SK-N-SH (cell line): ENCODE measurements at regions not wholly inside any gene's neighbourhood (a gene's known extent, or its start where the extent isn't known, plus 50 kb on each side); places are given as distances from the start of the nearest gene placed in this dataset.

Experiments used
- CTCF ChIA-PET: fragments of 300-600, 350-600 bp; formaldehyde crosslinking; extraction: SDS; loops from one replicate; lab custom pipeline; 2021; lab: Yijun Ruan, JAX
- POLR2A ChIA-PET: fragments of 350-600 bp; sonication (Branson Sonifier 250); formaldehyde crosslinking; extraction: SDS; loops from one replicate; lab custom pipeline; 2020; ENCODE audit warnings: antibody characterized with exemption, inconsistent platforms; lab: Yijun Ruan, JAX
- DNase-seq: peaks from one replicate; pipeline ENCODE4 v3.0.0; 2012
- H2AFZ ChIP-seq: fragments of 200-600 bp; sonication (generic); 2 replicates; pipeline ENCODE4 v1.8.1; 2016; ENCODE audit warnings: antibody characterized with exemption, mild to moderate bottlenecking, low read depth
- H3F3A ChIP-seq: fragments of 200-600 bp; sonication (generic); replicated peaks from 2 replicates; pipeline ENCODE3; 2016; ENCODE audit warnings: antibody characterized with exemption, mild to moderate bottlenecking; ENCODE audit not compliant: insufficient read depth
- H3K27ac ChIP-seq, 2 experiments: fragments of 200-500 bp in 1 of 2; fragments of 200-600 bp in 1 of 2; sonication (Bioruptor generic) in 1 of 2; sonication (generic), shearing (Covaris generic) in 1 of 2; 2 replicates each; pipeline versions ENCODE4 v1.5.1 to v1.6.1; 2014 to 2016; ENCODE audit warnings: low read depth in 2 of 2, inconsistent platforms in 1 of 2, low read length in 1 of 2, mild to moderate bottlenecking in 1 of 2, mixed read lengths in 1 of 2
- H3K27me3 ChIP-seq: fragments of 200-600 bp; sonication (generic), shearing (Covaris generic); 2 replicates; pipeline ENCODE4 v1.6.1; 2016; ENCODE audit warnings: mixed run types; ENCODE audit not compliant: insufficient read depth
- H3K36me3 ChIP-seq, 2 experiments: fragments of 200-500 bp in 1 of 2; fragments of 200-600 bp in 1 of 2; sonication (Bioruptor generic) in 1 of 2; sonication (generic) in 1 of 2; replicated peaks in 1 of 2; 2 replicates each; pipeline versions ENCODE3 to v1.5.1; 2014 to 2016; ENCODE audit warnings: low read length in 1 of 2, mild to moderate bottlenecking in 1 of 2; ENCODE audit not compliant: insufficient read depth in 2 of 2, control insufficient read depth in 1 of 2
- H3K4me1 ChIP-seq, 2 experiments: fragments of 200-500 bp in 1 of 2; fragments of 200-600 bp in 1 of 2; sonication (Bioruptor generic) in 1 of 2; sonication (generic), shearing (Covaris generic) in 1 of 2; 2 replicates each; pipeline versions ENCODE4 v1.5.1 to v1.6.1; 2014 to 2016; ENCODE audit warnings: low read depth in 1 of 2, low read length in 1 of 2, mixed run types in 1 of 2; ENCODE audit not compliant: insufficient read depth in 2 of 2, control insufficient read depth in 1 of 2
- H3K4me2 ChIP-seq: fragments of 200-600 bp; sonication (generic), shearing (Covaris generic); 2 replicates; pipeline ENCODE4 v1.6.1; 2017; ENCODE audit warnings: mixed run types
- H3K4me3 ChIP-seq, 2 experiments: fragments of 200-500 bp in 1 of 2; fragments of 200-600 bp in 1 of 2; sonication (Bioruptor generic) in 1 of 2; sonication (generic), shearing (Covaris generic) in 1 of 2; 2 replicates each; pipeline versions ENCODE4 v1.5.1 to v1.8.1; 2014 to 2016; ENCODE audit warnings: low read depth in 2 of 2, inconsistent platforms in 1 of 2, low read length in 1 of 2, mild to moderate bottlenecking in 1 of 2, mixed read lengths in 1 of 2, moderate library complexity in 1 of 2
- H3K79me2 ChIP-seq: fragments of 200-600 bp; sonication (generic); 2 replicates; pipeline ENCODE4 v1.8.1; 2017; ENCODE audit warnings: mild to moderate bottlenecking; ENCODE audit not compliant: insufficient read depth
- H3K9ac ChIP-seq: fragments of 200-600 bp; sonication (generic); 2 replicates; pipeline ENCODE4 v1.6.1; 2017; ENCODE audit warnings: mixed run types
- H3K9me2 ChIP-seq: fragments of 200-600 bp; sonication (generic); 2 replicates; pipeline ENCODE4 v1.6.1; 2017; ENCODE audit warnings: mixed run types
- H3K9me3 ChIP-seq: fragments of 200-600 bp; sonication (generic); 2 replicates; pipeline ENCODE4 v1.6.1; 2017; ENCODE audit warnings: mixed run types, mild to moderate bottlenecking, moderate library complexity
- H4K20me1 ChIP-seq: fragments of 200-600 bp; sonication (generic); 2 replicates; pipeline ENCODE4 v1.6.1; 2017; ENCODE audit warnings: mild to moderate bottlenecking, mixed run types; ENCODE audit not compliant: insufficient read depth
- CTCF ChIP-seq: fragments of 200-600 bp; sonication (generic); IDR thresholded peaks from 2 replicates; pipeline ENCODE4 v1.6.1; 2017; ENCODE audit warnings: antibody characterized with exemption, mild to moderate bottlenecking, moderate library complexity
- ELF1 ChIP-seq: IDR thresholded peaks from 2 replicates; pipeline ENCODE4 v1.4.0; 2012
- EP300 ChIP-seq, 2 experiments: IDR thresholded peaks; 2 replicates each; pipeline versions ENCODE4 v1.4.0 to v1.6.1; 2012; ENCODE audit warnings: borderline replicate concordance in 1 of 2, low read depth in 1 of 2, low read length in 1 of 2
- EZH2phosphoT487 ChIP-seq: fragments of 200-600 bp; sonication (generic); IDR thresholded peaks from 2 replicates; pipeline ENCODE4 v1.6.1; 2017; ENCODE audit warnings: low read depth, mixed run types, mild to moderate bottlenecking, antibody characterized with exemption, moderate library complexity, borderline replicate concordance
- FOSL2 ChIP-seq: IDR thresholded peaks from 2 replicates; pipeline ENCODE4 v1.4.0; 2012; ENCODE audit warnings: low read depth, mild to moderate bottlenecking, moderate library complexity, borderline replicate concordance
- FOXM1 ChIP-seq: IDR thresholded peaks from 2 replicates; pipeline ENCODE4 v1.4.0; 2012; ENCODE audit warnings: low read depth, mild to moderate bottlenecking
- GATA2 ChIP-seq: sonication (generic); formaldehyde crosslinking; IDR thresholded peaks from 2 replicates; pipeline ENCODE4 v1.5.0; 2020; ENCODE audit warnings: mild to moderate bottlenecking, missing genetic modification reagents
- JUND ChIP-seq: IDR thresholded peaks from 2 replicates; pipeline ENCODE4 v1.4.0; 2012
- RAD21 ChIP-seq: IDR thresholded peaks from 2 replicates; pipeline ENCODE4 v1.6.1; 2012; ENCODE audit warnings: mild to moderate bottlenecking, low read length
- RCOR1 ChIP-seq: fragments of 150-350 bp; IDR thresholded peaks from 2 replicates; pipeline ENCODE4 v1.6.1; 2017; ENCODE audit warnings: antibody characterized with exemption, low read length
- REST ChIP-seq: IDR thresholded peaks from 2 replicates; pipeline ENCODE4 v1.6.1; 2012; ENCODE audit warnings: mild to moderate bottlenecking, low read depth, low read length, moderate library complexity
- RXRA ChIP-seq: IDR thresholded peaks from 2 replicates; pipeline ENCODE4 v1.4.0; 2012; ENCODE audit warnings: low read depth, mild to moderate bottlenecking, borderline replicate concordance
- SMC3 ChIP-seq: IDR thresholded peaks from 2 replicates; pipeline ENCODE4 v1.6.1; 2012; ENCODE audit warnings: low read depth, low read length, improper control_type of control experiment
- TAF1 ChIP-seq: IDR thresholded peaks from 2 replicates; pipeline ENCODE4 v1.6.1; 2012; ENCODE audit warnings: low read depth, mild to moderate bottlenecking, low read length, moderate library complexity, borderline replicate concordance
- TEAD4 ChIP-seq: IDR thresholded peaks from 2 replicates; pipeline ENCODE4 v1.4.0; 2012; ENCODE audit warnings: mild to moderate bottlenecking, borderline replicate concordance; ENCODE audit not compliant: insufficient read depth
- USF2 ChIP-seq: fragments of 150-350 bp; IDR thresholded peaks from 2 replicates; pipeline ENCODE4 v1.6.1; 2017; ENCODE audit warnings: antibody characterized with exemption, low read length, low read depth, borderline replicate concordance
- WGBS: methylation state at CpG from one replicate; pipeline ENCODE4 v1.1.6; 2017; ENCODE audit warnings: low lambda C conversion rate; 5-methylcytosine and 5-hydroxymethylcytosine counted together
- TF ChIP-seq, protein P1 (sequence below): IDR thresholded peaks from 2 replicates; pipeline ENCODE4 v1.4.0; 2012; ENCODE audit warnings: low read depth
- TF ChIP-seq, protein P2 (sequence below): fragments of 150-350 bp; IDR thresholded peaks from 2 replicates; pipeline ENCODE4 v1.6.1; 2016; ENCODE audit warnings: mild to moderate bottlenecking, low read depth, low read length

GRCh38 chr22:48734359-48734758 is 1093.3 kb downstream of the BRD1 start:
- 33% methylated on average over 9 of the region's 10 CpGs for WGBS
- H3K4me2 ChIP-seq: no peak overlapping the region
- H3K27ac ChIP-seq: no peak overlapping the region
- CTCF ChIA-PET: interaction anchor here (1.2 kb wide), 1 partner anchor 158 kb away, joined by 3 read pairs; no protein-coding TSS in a partner anchor
- TF ChIP-seq FOSL2: no peak
- TF ChIP-seq FOXM1: no peak
- TF ChIP-seq SMC3: no peak
- no peak for TF ChIP-seq CTCF
- no peak for TF ChIP-seq TAF1
- no peak for TF ChIP-seq RCOR1
- no peak for TF ChIP-seq EP300 (IDR thresholded peaks at IDR 0.05; ENCODE audit: borderline replicate concordance in 1 of 2, low read depth in 1 of 2, low read length in 1 of 2)
- TF ChIP-seq, protein P1, sequence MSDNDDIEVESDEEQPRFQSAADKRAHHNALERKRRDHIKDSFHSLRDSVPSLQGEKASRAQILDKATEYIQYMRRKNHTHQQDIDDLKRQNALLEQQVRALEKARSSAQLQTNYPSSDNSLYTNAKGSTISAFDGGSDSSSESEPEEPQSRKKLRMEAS: no peak
- TF ChIP-seq JUND: no peak
- TF ChIP-seq ELF1: no peak
- TF ChIP-seq TEAD4: no peak
- TF ChIP-seq, protein P2, sequence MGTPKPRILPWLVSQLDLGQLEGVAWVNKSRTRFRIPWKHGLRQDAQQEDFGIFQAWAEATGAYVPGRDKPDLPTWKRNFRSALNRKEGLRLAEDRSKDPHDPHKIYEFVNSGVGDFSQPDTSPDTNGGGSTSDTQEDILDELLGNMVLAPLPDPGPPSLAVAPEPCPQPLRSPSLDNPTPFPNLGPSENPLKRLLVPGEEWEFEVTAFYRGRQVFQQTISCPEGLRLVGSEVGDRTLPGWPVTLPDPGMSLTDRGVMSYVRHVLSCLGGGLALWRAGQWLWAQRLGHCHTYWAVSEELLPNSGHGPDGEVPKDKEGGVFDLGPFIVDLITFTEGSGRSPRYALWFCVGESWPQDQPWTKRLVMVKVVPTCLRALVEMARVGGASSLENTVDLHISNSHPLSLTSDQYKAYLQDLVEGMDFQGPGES: no peak
- no peak for TF ChIP-seq GATA2 (CRISPR knock-in tag)
- no peak for TF ChIP-seq REST
- TF ChIP-seq RXRA: no peak
- no peak for TF ChIP-seq USF2
- TF ChIP-seq EZH2phosphoT487: no peak
- TF ChIP-seq RAD21: no peak
- H4K20me1 ChIP-seq: no peaks in the 10 kb centered on the region
- H3K9ac ChIP-seq: no peak overlapping the region
- no peak overlapping the region for H2AFZ ChIP-seq
- no peak overlapping the region for H3K4me3 ChIP-seq
- no peaks in the 10 kb centered on the region for H3F3A ChIP-seq
- no peak for DNase-seq
- no peaks in the 10 kb centered on the region for H3K9me3 ChIP-seq
- POLR2A ChIA-PET: no interaction called here
- H3K9me2 ChIP-seq: no peaks in the 10 kb centered on the region
- no peaks in the 10 kb centered on the region for H3K4me1 ChIP-seq
- H3K27me3 ChIP-seq: no peaks in the 10 kb centered on the region; the same call in 1 of the 2 replicates
- no peaks in the 10 kb centered on the region for H3K36me3 ChIP-seq
- H3K79me2 ChIP-seq: no peaks in the 10 kb centered on the region
